D721Med (cell line): ENCODE measurements at regions not wholly inside any gene's neighbourhood (a gene's known extent, or its start where the extent isn't known, plus 50 kb on each side); places are given as distances from the start of the nearest gene placed in this dataset.

ENCODE experiments used
- DNase-seq: peaks from one replicate; pipeline ENCODE4 v3.0.0; 2011; ENCODE audit warnings: low spot score; ENCODE audit not compliant: insufficient read length
- FAIRE-seq: peaks from 2 replicates; lab custom pipeline; 2011; peaks lifted over from hg19 to GRCh38; lab: Jason Lieb, UNC
- CTCF ChIP-seq: IDR thresholded peaks from 2 replicates; pipeline ENCODE4 v1.5.1; 2012; ENCODE audit warnings: mild to moderate bottlenecking, control low read depth; ENCODE audit not compliant: insufficient read depth; ENCODE audit errors: missing control alignments

DNA sequence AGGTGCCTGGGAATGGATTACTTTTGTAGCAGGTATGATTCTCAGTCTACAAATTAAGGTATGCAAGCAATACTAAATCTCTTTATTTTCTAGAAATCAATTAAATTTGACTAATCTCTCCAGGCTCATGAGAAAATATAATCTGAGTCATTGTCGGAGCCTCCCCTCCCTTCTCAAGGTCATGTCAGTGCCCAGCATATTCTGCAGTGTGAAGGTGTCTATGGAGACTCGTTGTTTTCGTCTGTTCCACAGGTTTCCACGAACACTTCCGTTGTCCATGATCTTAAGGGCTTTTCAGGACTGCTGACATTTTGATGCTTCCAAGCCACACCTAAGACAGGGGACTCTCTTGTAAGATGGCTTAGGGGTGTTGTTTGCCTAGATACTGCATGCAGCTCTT is 56.6 kb upstream of the SCOC start:
- TF ChIP-seq CTCF: no peak
- FAIRE-seq: no peak
- no peak for DNase-seq

DNA sequence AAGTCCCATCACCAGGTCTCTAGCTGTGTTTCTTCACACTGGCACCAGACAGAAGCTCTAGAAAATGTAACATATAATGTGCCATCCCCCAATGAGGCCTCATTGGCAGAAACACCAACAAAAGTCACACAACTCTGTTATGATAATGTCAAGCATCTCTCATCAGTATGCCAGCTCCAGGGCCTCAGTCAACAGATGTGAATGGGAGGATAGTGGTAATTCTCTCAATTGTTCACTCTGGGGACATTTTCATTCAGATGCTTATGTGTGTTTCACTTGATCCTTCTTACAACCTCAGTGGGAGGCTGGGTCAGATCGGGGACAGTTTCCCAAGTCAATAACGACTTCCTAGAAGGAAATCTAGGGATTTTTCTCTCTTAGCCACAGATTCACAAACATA is 57.5 kb upstream of the SCOC start:
- DNase-seq (no peak), FAIRE-seq (no peak)
- no peak for TF ChIP-seq CTCF

DNA sequence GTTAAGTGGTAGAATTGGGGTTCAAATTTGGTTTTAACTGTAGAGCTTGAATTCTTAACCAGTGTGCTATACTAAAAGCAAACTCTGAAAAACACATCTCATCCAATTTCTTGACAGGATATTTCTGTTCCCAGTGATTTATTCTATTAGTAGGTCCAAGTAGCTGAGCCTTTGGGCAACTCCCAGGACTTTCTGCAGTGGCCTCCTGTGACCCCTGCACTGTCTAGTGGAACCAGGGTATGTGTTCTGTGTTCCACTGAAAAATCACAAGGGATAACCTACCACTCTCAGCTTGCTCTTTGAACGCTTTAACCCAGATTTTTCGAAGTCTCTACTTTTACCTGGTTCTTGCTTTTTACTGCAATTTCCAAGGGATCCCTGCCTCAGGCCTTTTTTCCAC is 58.0 kb upstream of the SCOC start:
- no peak for TF ChIP-seq CTCF
- DNase-seq (no peak), FAIRE-seq (no peak)

DNA sequence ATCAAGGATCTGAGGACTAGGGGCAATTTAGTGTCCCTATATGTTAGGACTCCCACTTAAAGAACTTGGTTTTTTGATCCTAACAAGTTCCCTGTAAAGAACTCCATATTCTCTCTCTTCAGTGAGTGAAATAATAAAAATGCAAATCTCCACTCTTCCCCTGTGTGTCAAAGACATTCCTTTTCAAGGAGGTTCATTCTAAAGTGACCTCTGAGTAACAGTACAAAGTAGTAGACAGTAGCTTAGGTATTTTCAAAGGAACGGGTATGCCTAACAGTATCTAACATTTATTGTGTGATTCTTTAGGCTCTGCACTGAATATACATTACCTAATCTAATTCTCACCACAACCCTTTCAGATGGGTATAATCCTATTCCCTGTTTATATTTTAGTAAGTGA is 58.4 kb upstream of the SCOC start:
- no peak for TF ChIP-seq CTCF
- FAIRE-seq (no peak), DNase-seq (no peak)

- FAIRE-seq (no peak), DNase-seq (no peak)
- TF ChIP-seq CTCF: no peak
Observed at GRCh38 chr4:140312100-140312499, 61.3 kb upstream of the SCOC start.

DNA sequence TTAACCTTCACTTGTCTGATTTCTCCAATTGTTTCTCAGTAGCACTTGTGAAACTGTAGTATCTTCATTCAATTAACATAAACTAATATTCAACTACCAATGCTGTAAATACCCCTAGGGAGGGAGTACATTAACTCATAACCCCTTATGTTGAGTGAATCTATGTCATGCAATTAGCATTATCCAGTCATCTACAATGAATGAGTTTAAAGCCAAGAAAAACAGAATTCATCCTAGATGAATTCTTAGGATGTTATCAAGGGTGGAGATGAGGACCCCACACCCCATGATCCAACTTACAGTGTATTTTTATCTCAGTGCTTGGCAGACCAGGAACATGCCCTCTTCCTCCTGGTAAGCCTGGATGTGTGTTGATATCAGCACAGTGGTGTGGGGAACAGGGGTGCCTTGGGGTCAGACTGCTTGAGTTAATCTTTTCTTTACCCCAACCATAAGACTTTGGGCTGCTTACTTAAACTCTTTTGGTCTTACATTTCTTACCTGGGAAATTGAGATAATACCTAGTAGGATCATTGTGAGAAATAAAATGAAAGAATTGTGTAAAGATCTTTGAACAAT is 62.1 kb upstream of the SCOC start:
- no peak for DNase-seq
- TF ChIP-seq CTCF: no peak
- no peak for FAIRE-seq

DNA sequence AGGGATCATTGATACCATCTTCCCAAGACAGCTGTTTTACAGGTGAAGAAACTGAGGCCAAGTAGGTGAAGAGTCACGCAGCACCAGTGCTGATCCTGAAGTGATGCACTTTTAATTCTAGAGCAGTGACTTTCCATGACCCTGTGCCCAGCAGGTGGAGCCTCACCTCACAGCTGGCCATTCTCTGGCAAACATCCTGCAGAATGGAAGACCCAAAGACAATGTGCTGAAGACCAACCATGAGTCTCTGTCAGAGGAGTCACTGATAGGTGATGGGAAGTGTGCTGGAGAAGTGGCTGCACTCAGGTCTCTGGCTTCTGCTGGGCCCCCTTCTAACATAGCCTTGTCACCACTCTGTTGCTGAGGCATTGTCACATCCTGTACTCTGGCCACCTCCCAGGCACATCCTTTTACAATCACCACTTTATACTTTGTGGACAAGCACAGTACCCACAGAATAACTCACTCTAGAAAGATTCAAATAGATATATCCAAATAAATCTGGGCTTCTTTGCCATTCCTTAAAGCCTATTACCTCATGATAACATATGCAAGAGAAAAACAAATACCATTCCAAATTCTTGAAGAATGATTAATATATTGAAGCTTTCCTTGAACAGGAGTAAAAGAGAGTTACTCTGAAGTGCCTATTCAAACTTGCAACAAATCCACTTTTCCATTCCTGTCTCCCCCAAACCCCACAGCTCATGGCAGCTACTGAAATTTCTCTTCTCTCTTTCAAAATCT is 64.1 kb upstream of the SCOC start:
- TF ChIP-seq CTCF: no peak
- FAIRE-seq (no peak), DNase-seq (no peak)
